Endodermal cell (in vitro differentiated cells): ENCODE measurements at regions not wholly inside any gene's neighbourhood (a gene's known extent, or its start where the extent isn't known, plus 50 kb on each side); places are given as distances from the start of the nearest gene placed in this dataset.

ENCODE experiments used
- DNase-seq: peaks from one replicate; pipeline ENCODE4 v3.0.0-alpha.2; 2017
- H3K27ac ChIP-seq: 2 replicates; pipeline ENCODE4 v1.5.1; 2013; ENCODE audit warnings: mild to moderate bottlenecking, low read depth, low read length, moderate library complexity
- H3K27me3 ChIP-seq: 2 replicates; pipeline ENCODE4 v1.6.1; 2013; ENCODE audit warnings: mild to moderate bottlenecking, low read length, moderate library complexity; ENCODE audit not compliant: insufficient read depth, control insufficient read depth, poor library complexity, severe bottlenecking
- H3K36me3 ChIP-seq: 2 replicates; pipeline ENCODE4 v1.7.0; 2013; ENCODE audit warnings: mild to moderate bottlenecking, low read length, moderate library complexity; ENCODE audit not compliant: control insufficient read depth, insufficient read depth
- H3K4me1 ChIP-seq: one replicate; pipeline ENCODE4 v1.7.0; 2013; ENCODE audit warnings: low read length; ENCODE audit not compliant: control insufficient read depth, insufficient read depth
- H3K4me3 ChIP-seq: 2 replicates; pipeline ENCODE4 v1.5.1; 2013; ENCODE audit warnings: mild to moderate bottlenecking, low read length, moderate library complexity
- H3K9ac ChIP-seq: 2 replicates; pipeline ENCODE4 v1.6.1; 2013; ENCODE audit warnings: mild to moderate bottlenecking, low read length, moderate library complexity; ENCODE audit not compliant: poor library complexity, severe bottlenecking; ENCODE audit errors: extremely low read depth
- H3K9me3 ChIP-seq: 2 replicates; pipeline ENCODE4 v1.6.1; 2013; ENCODE audit warnings: mild to moderate bottlenecking, low read length, moderate library complexity; ENCODE audit not compliant: control insufficient read depth
- H3K27ac Mint-ChIP-seq: 2 replicates; pipeline ENCODE4 v1.8.0; 2020; ENCODE audit warnings: mixed read lengths
- H3K27me3 Mint-ChIP-seq: 2 replicates; pipeline ENCODE4 v1.8.0; 2021; ENCODE audit warnings: mild to moderate bottlenecking, mixed read lengths; ENCODE audit not compliant: insufficient read depth
- H3K36me3 Mint-ChIP-seq: 2 replicates; pipeline ENCODE4 v1.8.0; 2020; ENCODE audit warnings: low read depth, mixed read lengths
- H3K4me1 Mint-ChIP-seq: 2 replicates; pipeline ENCODE4 v1.8.0; 2020; ENCODE audit warnings: mixed read lengths
- H3K4me3 Mint-ChIP-seq: 2 replicates; pipeline ENCODE4 v1.8.0; 2020; ENCODE audit warnings: mild to moderate bottlenecking, moderate library complexity, mixed read lengths
- H3K9me3 Mint-ChIP-seq: 2 replicates; pipeline ENCODE4 v1.8.0; 2020; ENCODE audit warnings: mild to moderate bottlenecking, mixed read lengths
- WGBS, 2 experiments: methylation state at CpG; one replicate each; pipeline versions ENCODE4 v1.1.5 to v1.1.7; 2013; ENCODE audit warnings: missing lambda C conversion rate in 2 of 2, mixed read lengths in 1 of 2; ENCODE audit not compliant: insufficient coverage in 1 of 2, insufficient read length in 1 of 2; 5-methylcytosine and 5-hydroxymethylcytosine counted together
- TF ChIP-seq, protein P1 (sequence below): fragments of 200-600 bp; sonication (generic); conservative IDR thresholded peaks from 2 replicates; pipeline ENCODE4 v1.5.0; 2021; ENCODE audit warnings: antibody characterized with exemption, mild to moderate bottlenecking

DNA sequence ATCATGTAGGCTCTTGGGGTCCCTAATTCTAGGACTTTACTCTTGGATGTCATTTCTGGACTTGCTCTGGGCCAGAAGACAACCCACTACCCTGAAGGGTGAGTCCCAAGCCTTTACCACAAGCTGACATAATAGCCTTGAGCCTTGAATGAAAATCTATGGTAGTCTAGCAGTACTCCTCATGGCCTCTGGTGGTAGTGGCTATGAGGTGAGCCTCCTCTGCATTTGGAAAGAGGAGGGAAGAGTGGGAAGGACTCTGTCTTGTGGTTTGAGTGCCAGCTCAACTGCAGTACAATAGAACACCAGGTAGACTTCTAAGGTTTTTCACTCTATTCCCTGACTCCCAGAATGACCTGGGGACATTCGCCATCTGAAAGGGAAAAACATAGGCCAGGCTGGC, 96.5 kb downstream of the DCAF12L1 start:
- Mint-ChIP-seq H3K27me3 (no peaks in the 10 kb centered on the region), H3K9me3 (peaks cover 45% of the 10 kb centered on the region), H3K4me1 (peaks cover 14% of the 10 kb centered on the region), H3K4me3 (no peak overlapping the region), H3K36me3 (peaks cover 45% of the 10 kb centered on the region), H3K27ac (no peak overlapping the region)
- no peak overlapping the region for H3K9ac ChIP-seq
- no peaks in the 10 kb centered on the region for H3K4me1 ChIP-seq
- H3K27me3 ChIP-seq, result no peaks in the 10 kb centered on the region
- H3K9me3 ChIP-seq, result peaks cover 10% of the 10 kb centered on the region
- no peaks in the 10 kb centered on the region for H3K36me3 ChIP-seq
- TF ChIP-seq, protein P1, sequence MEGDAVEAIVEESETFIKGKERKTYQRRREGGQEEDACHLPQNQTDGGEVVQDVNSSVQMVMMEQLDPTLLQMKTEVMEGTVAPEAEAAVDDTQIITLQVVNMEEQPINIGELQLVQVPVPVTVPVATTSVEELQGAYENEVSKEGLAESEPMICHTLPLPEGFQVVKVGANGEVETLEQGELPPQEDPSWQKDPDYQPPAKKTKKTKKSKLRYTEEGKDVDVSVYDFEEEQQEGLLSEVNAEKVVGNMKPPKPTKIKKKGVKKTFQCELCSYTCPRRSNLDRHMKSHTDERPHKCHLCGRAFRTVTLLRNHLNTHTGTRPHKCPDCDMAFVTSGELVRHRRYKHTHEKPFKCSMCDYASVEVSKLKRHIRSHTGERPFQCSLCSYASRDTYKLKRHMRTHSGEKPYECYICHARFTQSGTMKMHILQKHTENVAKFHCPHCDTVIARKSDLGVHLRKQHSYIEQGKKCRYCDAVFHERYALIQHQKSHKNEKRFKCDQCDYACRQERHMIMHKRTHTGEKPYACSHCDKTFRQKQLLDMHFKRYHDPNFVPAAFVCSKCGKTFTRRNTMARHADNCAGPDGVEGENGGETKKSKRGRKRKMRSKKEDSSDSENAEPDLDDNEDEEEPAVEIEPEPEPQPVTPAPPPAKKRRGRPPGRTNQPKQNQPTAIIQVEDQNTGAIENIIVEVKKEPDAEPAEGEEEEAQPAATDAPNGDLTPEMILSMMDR, result peak; percentile 51
- H3K27ac ChIP-seq, result no peak overlapping the region
- peak overlapping the region; percentile 18 for H3K4me3 ChIP-seq
- DNase-seq, result no peak
- 96% methylated on average over 1 of the region's 1 CpG; no CpG with 5 or more reads in 1 of the 2 experiments for WGBS, 2 experiments

DNA sequence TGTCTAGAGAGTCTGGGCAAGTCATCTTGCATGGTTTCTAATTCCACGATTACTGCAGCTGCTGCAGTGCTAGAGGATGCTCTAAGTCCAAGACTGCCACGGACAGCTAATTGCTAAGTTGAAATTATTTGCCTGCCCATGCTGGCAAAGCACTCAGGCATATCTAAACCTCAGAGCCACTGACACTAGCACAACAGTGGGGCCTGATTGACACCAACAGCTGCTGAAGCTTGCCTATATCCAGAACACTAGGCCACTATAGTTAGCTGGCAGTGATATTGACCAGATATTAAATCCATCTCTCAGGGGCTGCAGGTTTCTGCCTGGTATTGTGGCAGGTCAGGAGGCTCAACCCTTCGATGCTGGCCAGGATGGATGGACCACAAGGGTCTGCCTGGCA, 103.9 kb downstream of the DCAF12L1 start:
- 93% methylated on average over 3 of the region's 3 CpGs; no CpG with 5 or more reads in 1 of the 2 experiments for WGBS, 2 experiments
- H3K4me1 ChIP-seq, result no peaks in the 10 kb centered on the region
- no peak for DNase-seq
- Mint-ChIP-seq H3K4me3 (no peak overlapping the region), H3K27me3 (no peaks in the 10 kb centered on the region), H3K9me3 (peaks cover 56% of the 10 kb centered on the region), H3K4me1 (no peaks in the 10 kb centered on the region), H3K27ac (no peak overlapping the region), H3K36me3 (peaks cover 63% of the 10 kb centered on the region)
- no peak overlapping the region for H3K4me3 ChIP-seq
- H3K27ac ChIP-seq, result no peak overlapping the region
- peaks cover 10% of the 10 kb centered on the region for H3K9me3 ChIP-seq
- no peaks in the 10 kb centered on the region for H3K36me3 ChIP-seq
- no peak overlapping the region for H3K9ac ChIP-seq
- H3K27me3 ChIP-seq, result no peaks in the 10 kb centered on the region
- TF ChIP-seq, protein P1, result no peak
